ENCODE measurements at regions not wholly inside any gene's neighbourhood (a gene's known extent, or its start where the extent isn't known, plus 50 kb on each side); places are given as distances from the start of the nearest gene placed in this dataset.
A peak's percentile ranks its signal among the peaks of the same experiment; 100 is the strongest.

- DNase-seq (ENCODE audit: low spot score), result no peak
These were observed 126.0 kb upstream of the BOD1 start for GRCh38 chr5:173742432-173742816.

- DNase-seq (ENCODE audit: low spot score), result no peak
These were observed 127.3 kb upstream of the BOD1 start for GRCh38 chr5:173743641-173744343.

- DNase-seq (ENCODE audit: low spot score), result no peak
These were observed 128.1 kb upstream of the BOD1 start for GRCh38 chr5:173744551-173744950.

- DNase-seq (ENCODE audit: low spot score), result peak; percentile 24
These were observed 128.7 kb upstream of the BOD1 start for GRCh38 chr5:173745123-173745522.

- DNase-seq (ENCODE audit: low spot score), result no peak
These were observed 129.1 kb upstream of the BOD1 start for GRCh38 chr5:173745557-173745956.

- peak; percentile 53 for DNase-seq (ENCODE audit: low spot score)
These were observed 129.7 kb upstream of the BOD1 start for GRCh38 chr5:173746047-173746646.

GRCh38 chr5:173747876-173748275 is 131.4 kb upstream of the BOD1 start:
- no peak for DNase-seq (ENCODE audit: low spot score)

- DNase-seq (ENCODE audit: low spot score), result no peak
These were observed 134.3 kb upstream of the BOD1 start for GRCh38 chr5:173750538-173751265.

- DNase-seq (ENCODE audit: low spot score), result no peak
These were observed 134.8 kb upstream of the BOD1 start for GRCh38 chr5:173751266-173751600.

- no peak for DNase-seq (ENCODE audit: low spot score)
These were observed 135.5 kb upstream of the CPEB4 start for GRCh38 chr5:173752653-173753052.

GRCh38 chr5:173753307-173754168 is 134.6 kb upstream of the CPEB4 start:
- no peak for DNase-seq (ENCODE audit: low spot score)

GRCh38 chr5:173755319-173755718 is 132.8 kb upstream of the CPEB4 start:
- no peak for DNase-seq (ENCODE audit: low spot score)

GRCh38 chr5:173757403-173758209 is 130.5 kb upstream of the CPEB4 start:
- no peak for DNase-seq (ENCODE audit: low spot score)

GRCh38 chr5:173758676-173759075 is 129.5 kb upstream of the CPEB4 start:
- DNase-seq (ENCODE audit: low spot score), result no peak

GRCh38 chr5:173759691-173760090 is 128.5 kb upstream of the CPEB4 start:
- DNase-seq (ENCODE audit: low spot score), result no peak

GRCh38 chr5:173760461-173761177 is 127.5 kb upstream of the CPEB4 start:
- no peak for DNase-seq (ENCODE audit: low spot score)

- no peak for DNase-seq (ENCODE audit: low spot score)
These were observed 127.0 kb upstream of the CPEB4 start for GRCh38 chr5:173761178-173761513.

GRCh38 chr5:173762045-173762444 is 126.1 kb upstream of the CPEB4 start:
- no peak for DNase-seq (ENCODE audit: low spot score)

GRCh38 chr5:173762930-173763329 is 125.2 kb upstream of the CPEB4 start:
- no peak for DNase-seq (ENCODE audit: low spot score)

GRCh38 chr5:173763410-173763809 is 124.7 kb upstream of the CPEB4 start:
- DNase-seq (ENCODE audit: low spot score), result no peak

All from SW480 (cell line).